Mesothelial cell of epicardium (in vitro differentiated cells): ENCODE measurements at regions not wholly inside any gene's neighbourhood (a gene's known extent, or its start where the extent isn't known, plus 50 kb on each side); places are given as distances from the start of the nearest gene placed in this dataset.

Experiments
- DNase-seq, 2 experiments: peaks; one replicate each; pipeline ENCODE4 v3.0.0; 2021; ENCODE audit warnings: low spot score in 2 of 2; ENCODE audit not compliant: unreplicated experiment in 2 of 2
- H3K27ac Mint-ChIP-seq: 2 replicates; pipeline ENCODE4 v1.8.0; 2021; ENCODE audit warnings: mixed read lengths
- H3K27me3 Mint-ChIP-seq: 2 replicates; pipeline ENCODE4 v1.8.0; 2021; ENCODE audit warnings: low read depth, mixed read lengths
- H3K36me3 Mint-ChIP-seq: 2 replicates; pipeline ENCODE4 v1.8.0; 2021; ENCODE audit warnings: mixed read lengths
- H3K4me1 Mint-ChIP-seq: 2 replicates; pipeline ENCODE4 v1.8.0; 2021; ENCODE audit warnings: mixed read lengths
- H3K4me3 Mint-ChIP-seq: 2 replicates; pipeline ENCODE4 v1.8.0; 2021; ENCODE audit warnings: mild to moderate bottlenecking, moderate library complexity, mixed read lengths
- H3K9me3 Mint-ChIP-seq: 2 replicates; pipeline ENCODE4 v1.8.0; 2021; ENCODE audit warnings: mixed read lengths
- TF ChIP-seq, protein P1 (sequence below): fragments of 200-600 bp; sonication (generic); IDR thresholded peaks from one replicate; pipeline ENCODE4 v1.5.0; 2021; ENCODE audit warnings: antibody characterized with exemption; ENCODE audit not compliant: unreplicated experiment

DNA sequence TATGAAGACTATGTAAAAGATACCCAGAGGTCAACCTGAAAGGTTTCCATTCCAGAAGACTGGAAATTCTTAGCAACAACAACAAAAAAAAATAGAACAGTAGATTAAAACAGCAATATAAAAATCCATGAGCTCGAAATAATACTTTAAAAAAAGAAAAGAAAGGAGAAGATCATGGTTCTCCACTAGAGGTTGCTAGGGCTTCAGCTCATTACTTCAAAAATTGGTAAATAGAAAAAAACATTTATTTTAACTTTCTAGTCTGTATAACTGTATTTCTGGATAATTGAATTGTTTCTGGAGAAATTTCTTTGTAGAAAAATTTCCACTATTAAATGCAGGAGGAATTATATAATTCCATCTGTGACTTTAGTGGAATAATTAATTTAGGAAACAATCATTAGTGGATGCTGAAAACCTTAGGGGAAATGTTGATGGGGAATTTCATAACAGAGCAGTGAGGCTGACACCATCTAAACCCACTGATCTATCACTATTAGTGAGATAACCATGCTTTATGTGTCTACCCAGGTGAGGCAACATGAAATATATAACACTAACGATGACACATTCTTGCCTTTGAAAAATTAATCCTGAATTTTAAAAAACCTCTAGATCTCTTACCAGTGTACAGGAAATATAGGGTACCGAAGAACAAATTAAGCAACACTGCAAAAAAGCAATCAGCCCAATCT, 62.5 kb upstream of the SNRK start:
- Mint-ChIP-seq H3K36me3 (no peaks in the 10 kb centered on the region), H3K27ac (no peak overlapping the region), H3K27me3 (peaks cover 15% of the 10 kb centered on the region), H3K4me1 (no peaks in the 10 kb centered on the region), H3K9me3 (peaks cover 40% of the 10 kb centered on the region), H3K4me3 (no peak overlapping the region)
- TF ChIP-seq, protein P1, sequence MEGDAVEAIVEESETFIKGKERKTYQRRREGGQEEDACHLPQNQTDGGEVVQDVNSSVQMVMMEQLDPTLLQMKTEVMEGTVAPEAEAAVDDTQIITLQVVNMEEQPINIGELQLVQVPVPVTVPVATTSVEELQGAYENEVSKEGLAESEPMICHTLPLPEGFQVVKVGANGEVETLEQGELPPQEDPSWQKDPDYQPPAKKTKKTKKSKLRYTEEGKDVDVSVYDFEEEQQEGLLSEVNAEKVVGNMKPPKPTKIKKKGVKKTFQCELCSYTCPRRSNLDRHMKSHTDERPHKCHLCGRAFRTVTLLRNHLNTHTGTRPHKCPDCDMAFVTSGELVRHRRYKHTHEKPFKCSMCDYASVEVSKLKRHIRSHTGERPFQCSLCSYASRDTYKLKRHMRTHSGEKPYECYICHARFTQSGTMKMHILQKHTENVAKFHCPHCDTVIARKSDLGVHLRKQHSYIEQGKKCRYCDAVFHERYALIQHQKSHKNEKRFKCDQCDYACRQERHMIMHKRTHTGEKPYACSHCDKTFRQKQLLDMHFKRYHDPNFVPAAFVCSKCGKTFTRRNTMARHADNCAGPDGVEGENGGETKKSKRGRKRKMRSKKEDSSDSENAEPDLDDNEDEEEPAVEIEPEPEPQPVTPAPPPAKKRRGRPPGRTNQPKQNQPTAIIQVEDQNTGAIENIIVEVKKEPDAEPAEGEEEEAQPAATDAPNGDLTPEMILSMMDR = no peak
- DNase-seq = no peak

GRCh38 chr3:43222590-43222989, 63.8 kb upstream of the SNRK start:
- Mint-ChIP-seq H3K36me3 (no peaks in the 10 kb centered on the region), H3K27ac (no peak overlapping the region), H3K27me3 (peaks cover 18% of the 10 kb centered on the region), H3K9me3 (peaks cover 33% of the 10 kb centered on the region), H3K4me1 (no peaks in the 10 kb centered on the region), H3K4me3 (no peak overlapping the region)
- TF ChIP-seq, protein P1 = no peak
- no peak for DNase-seq

DNA sequence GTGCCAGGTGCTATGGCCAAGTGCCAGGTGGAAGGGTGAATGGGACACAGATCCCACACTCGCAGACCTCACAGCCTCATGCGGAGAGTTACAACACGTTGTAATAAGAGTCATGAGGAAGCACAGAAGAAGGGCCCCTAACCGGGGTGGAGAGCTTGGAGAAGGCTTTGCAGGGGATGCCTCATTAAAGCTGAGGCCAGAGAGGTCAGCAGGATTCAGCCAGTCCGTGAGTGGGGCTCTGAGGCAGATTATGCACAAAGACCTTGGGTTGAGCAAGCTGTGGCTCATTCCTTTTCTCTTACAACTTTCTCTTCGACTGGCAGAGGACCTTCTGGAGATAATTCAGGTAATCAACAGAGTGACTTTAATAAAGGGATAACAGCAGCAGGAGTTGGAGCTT, 65.3 kb upstream of the SNRK start:
- TF ChIP-seq, protein P1 = no peak
- Mint-ChIP-seq H3K4me1 (no peaks in the 10 kb centered on the region), H3K27me3 (peaks cover 23% of the 10 kb centered on the region), H3K9me3 (peaks cover 18% of the 10 kb centered on the region), H3K36me3 (no peaks in the 10 kb centered on the region), H3K27ac (no peak overlapping the region), H3K4me3 (no peak overlapping the region)
- no peak for DNase-seq

- Mint-ChIP-seq H3K27ac (no peak overlapping the region), H3K36me3 (no peaks in the 10 kb centered on the region), H3K4me1 (no peaks in the 10 kb centered on the region), H3K27me3 (peaks cover 32% of the 10 kb centered on the region), H3K4me3 (no peak overlapping the region), H3K9me3 (peaks cover 14% of the 10 kb centered on the region)
- DNase-seq = no peak
- TF ChIP-seq, protein P1 = no peak
Observed at GRCh38 chr3:43219616-43220015, 66.7 kb upstream of the SNRK start.

- TF ChIP-seq, protein P1 = no peak
- no peak overlapping the region for H3K4me3 Mint-ChIP-seq
- DNase-seq = no peak
Observed at GRCh38 chr3:43218921-43219320, 67.4 kb upstream of the SNRK start.

More at GRCh38 chr3:43218921-43219320, 67.4 kb upstream of the SNRK start:
- H3K27ac Mint-ChIP-seq = no peak overlapping the region
- H3K9me3 Mint-ChIP-seq = peaks cover 8% of the 10 kb centered on the region
- peaks cover 34% of the 10 kb centered on the region for H3K27me3 Mint-ChIP-seq
- H3K4me1 Mint-ChIP-seq = no peaks in the 10 kb centered on the region
- no peaks in the 10 kb centered on the region for H3K36me3 Mint-ChIP-seq
